HEK293T (cell line): ENCODE measurements at regions not wholly inside any gene's neighbourhood (a gene's known extent, or its start where the extent isn't known, plus 50 kb on each side); places are given as distances from the start of the nearest gene placed in this dataset.

Experiments used
- CTCF ChIA-PET: fragments of 350-600 bp; formaldehyde crosslinking; extraction: SDS; loops from one replicate; lab custom pipeline; 2021; ENCODE audit warnings: antibody characterized with exemption, inconsistent platforms; lab: Yijun Ruan, JAX
- POLR2A ChIA-PET: fragments of 350-600 bp; formaldehyde crosslinking; extraction: SDS; loops from one replicate; lab custom pipeline; 2020; ENCODE audit warnings: antibody characterized with exemption, inconsistent platforms; lab: Yijun Ruan, JAX
- DNase-seq: peaks from one replicate; pipeline ENCODE4 v3.0.0; 2012; ENCODE audit warnings: mixed read lengths; ENCODE audit errors: extremely low spot score
- ARNT ChIP-seq: fragments of 450-650 bp; IDR thresholded peaks from 2 replicates; pipeline ENCODE4 v1.6.1; 2017; ENCODE audit warnings: mild to moderate bottlenecking
- BHLHE40 ChIP-seq: fragments of 450-650 bp; IDR thresholded peaks from 2 replicates; pipeline ENCODE4 v1.6.1; 2016; ENCODE audit warnings: mild to moderate bottlenecking, moderate library complexity, borderline replicate concordance
- CTBP1 ChIP-seq: fragments of 450-650 bp; IDR thresholded peaks from 2 replicates; pipeline ENCODE4 v1.6.1; 2016; ENCODE audit warnings: borderline replicate concordance
- ELF4 ChIP-seq: fragments of 450-650 bp; IDR thresholded peaks from 2 replicates; pipeline ENCODE4 v1.6.1; 2017; ENCODE audit warnings: antibody characterized with exemption
- FOXA1 ChIP-seq: fragments of 450-650 bp; IDR thresholded peaks from 2 replicates; pipeline ENCODE4 v1.6.1; 2016; ENCODE audit warnings: mild to moderate bottlenecking
- FOXK2 ChIP-seq: fragments of 450-650 bp; IDR thresholded peaks from 2 replicates; pipeline ENCODE4 v1.6.1; 2016; ENCODE audit warnings: mild to moderate bottlenecking
- FOXM1 ChIP-seq: fragments of 450-650 bp; IDR thresholded peaks from 2 replicates; pipeline ENCODE4 v1.6.1; 2017; ENCODE audit warnings: mild to moderate bottlenecking, borderline replicate concordance
- HDGF ChIP-seq: fragments of 450-650 bp; IDR thresholded peaks from 2 replicates; pipeline ENCODE4 v1.6.1; 2017; ENCODE audit warnings: antibody characterized with exemption, borderline replicate concordance
- L3MBTL2 ChIP-seq: fragments of 450-650 bp; conservative IDR thresholded peaks from 2 replicates; pipeline ENCODE4 v1.6.1; 2016; ENCODE audit warnings: mild to moderate bottlenecking
- LEF1 ChIP-seq: fragments of 450-650 bp; IDR thresholded peaks from 2 replicates; pipeline ENCODE4 v1.6.1; 2017; ENCODE audit warnings: mild to moderate bottlenecking, borderline replicate concordance
- NFRKB ChIP-seq: fragments of 450-650 bp; IDR thresholded peaks from 2 replicates; pipeline ENCODE4 v1.6.1; 2016; ENCODE audit warnings: mild to moderate bottlenecking, moderate library complexity
- PKNOX1 ChIP-seq: fragments of 450-650 bp; IDR thresholded peaks from 2 replicates; pipeline ENCODE4 v1.6.1; 2016
- SP1 ChIP-seq: fragments of 450-650 bp; IDR thresholded peaks from 2 replicates; pipeline ENCODE4 v1.6.1; 2017
- SUZ12 ChIP-seq: fragments of 450-650 bp; IDR thresholded peaks from 2 replicates; pipeline ENCODE4 v1.6.1; 2016; ENCODE audit warnings: mild to moderate bottlenecking
- TARDBP ChIP-seq: fragments of 450-650 bp; IDR thresholded peaks from 2 replicates; pipeline ENCODE4 v1.6.1; 2016
- ZNF384 ChIP-seq: fragments of 450-650 bp; IDR thresholded peaks from 2 replicates; pipeline ENCODE4 v1.6.1; 2016

- POLR2A ChIA-PET: interaction anchor here (0.9 kb wide), 1 partner anchor 10 kb away, joined by 3 read pairs; no protein-coding TSS in a partner anchor
- CTCF ChIA-PET: no interaction called here
- DNase-seq: no peak
- TF ChIP-seq ELF4 (no peak), PKNOX1 (no peak), FOXA1 (no peak), SUZ12 (no peak), L3MBTL2 (no peak), HDGF (no peak), FOXK2 (no peak), TARDBP (no peak), ARNT (no peak), LEF1 (no peak), SP1 (no peak), NFRKB (no peak), CTBP1 (no peak), FOXM1 (no peak), ZNF384 (no peak)
These were observed 69.5 kb upstream of the IER5L start for GRCh38 chr9:129247285-129248153.

GRCh38 chr9:129245276-129245675 is 67.2 kb upstream of the IER5L start:
- no peak for DNase-seq
- ChIA-PET CTCF (interaction anchor here (1.2 kb wide), 1 partner anchor 99 kb away, joined by 3 read pairs; no protein-coding TSS in a partner anchor), POLR2A (no interaction called here)
- TF ChIP-seq L3MBTL2 (no peak), ZNF384 (no peak)

GRCh38 chr9:129242971-129243561 is 65.0 kb upstream of the IER5L start:
- TF ChIP-seq L3MBTL2 (peak; percentile 71), ARNT (no peak)
- ChIA-PET CTCF (no interaction called here), POLR2A (interaction anchor here (0.9 kb wide), 1 partner anchor 65 kb away, joined by 3 read pairs; the partner anchor contains the start of gene IER5L)
- DNase-seq: no peak

- no peak for TF ChIP-seq ELF4
- ChIA-PET POLR2A (no interaction called here), CTCF (no interaction called here)
- no peak for DNase-seq
These were observed 64.3 kb upstream of the IER5L start for GRCh38 chr9:129242191-129242941.

- no peak for DNase-seq
- POLR2A ChIA-PET: no interaction called here
- TF ChIP-seq FOXK2 (no peak), FOXA1 (no peak), TARDBP (no peak), PKNOX1 (peak; percentile 44)
- CTCF ChIA-PET: no interaction called here
These were observed 63.7 kb upstream of the IER5L start for GRCh38 chr9:129241725-129242124.

GRCh38 chr9:129240581-129241211 is 62.6 kb upstream of the IER5L start:
- TF ChIP-seq FOXK2: no peak
- TF ChIP-seq SP1: no peak
- TF ChIP-seq LEF1: no peak
- TF ChIP-seq ELF4: no peak
- no peak for TF ChIP-seq ARNT
- TF ChIP-seq NFRKB: no peak
- no peak for TF ChIP-seq BHLHE40
- TF ChIP-seq CTBP1: no peak
- TF ChIP-seq HDGF: no peak
- no peak for TF ChIP-seq SUZ12
- no peak for TF ChIP-seq L3MBTL2
- no peak for TF ChIP-seq PKNOX1
- TF ChIP-seq ZNF384: no peak
- no peak for TF ChIP-seq FOXM1
- no peak for TF ChIP-seq TARDBP
- no peak for TF ChIP-seq FOXA1
- no peak for DNase-seq
- ChIA-PET POLR2A (interaction anchor here (0.8 kb wide), 1 partner anchor 384 kb away, joined by 4 read pairs; no protein-coding TSS in a partner anchor), CTCF (no interaction called here)
